GM10266 (cell line): ENCODE measurements at regions not wholly inside any gene's neighbourhood (a gene's known extent, or its start where the extent isn't known, plus 50 kb on each side); places are given as distances from the start of the nearest gene placed in this dataset.

Source experiments
- DNase-seq: peaks from one replicate; pipeline ENCODE4 v3.0.0; 2012; ENCODE audit errors: extremely low spot score
- CTCF ChIP-seq: IDR thresholded peaks from 2 replicates; pipeline ENCODE4 v1.5.1; 2012; ENCODE audit warnings: mild to moderate bottlenecking, low read depth; ENCODE audit not compliant: control insufficient read depth, insufficient read depth; ENCODE audit errors: missing control alignments

GRCh38 chr16:87094556-87094865 is 222.7 kb downstream of the C16orf95 start:
- no peak for DNase-seq

GRCh38 chr16:87095271-87095670 is 221.9 kb downstream of the C16orf95 start:
- no peak for TF ChIP-seq CTCF
- no peak for DNase-seq

More at GRCh38 chr16:87094556-87094865, 222.7 kb downstream of the C16orf95 start:
- TF ChIP-seq CTCF, result no peak

GRCh38 chr16:87096746-87097333 is 220.4 kb downstream of the C16orf95 start:
- DNase-seq, result no peak
- TF ChIP-seq CTCF, result no peak

- TF ChIP-seq CTCF, result no peak
- no peak for DNase-seq
These were observed 218.8 kb downstream of the C16orf95 start for GRCh38 chr16:87098361-87098760.

GRCh38 chr16:87098976-87099720 is 218.0 kb downstream of the C16orf95 start:
- no peak for TF ChIP-seq CTCF
- no peak for DNase-seq

GRCh38 chr16:87100306-87101058 is 216.7 kb downstream of the C16orf95 start:
- TF ChIP-seq CTCF, result no peak
- no peak for DNase-seq

GRCh38 chr16:87101903-87102302 is 215.3 kb downstream of the C16orf95 start:
- DNase-seq, result no peak

More at GRCh38 chr16:87101903-87102302, 215.3 kb downstream of the C16orf95 start:
- no peak for TF ChIP-seq CTCF
